Activated CD4-positive, alpha-beta T cell treated with anti-CD3 and anti-CD28 coated beads, Interleukin-2, amount 10 ng/mL, durations not matched to agents 24 days and 14 days (primary cell): ENCODE measurements at regions not wholly inside any gene's neighbourhood (a gene's known extent, or its start where the extent isn't known, plus 50 kb on each side); places are given as distances from the start of the nearest gene placed in this dataset.

Experiments used
- DNase-seq: peaks from one replicate; pipeline ENCODE4 v3.0.0; 2022
- H3K27ac Mint-ChIP-seq: one replicate; pipeline ENCODE4 v1.8.0; 2022; ENCODE audit warnings: mild to moderate bottlenecking, mixed read lengths
- H3K27me3 Mint-ChIP-seq: one replicate; pipeline ENCODE4 v1.8.0; 2022; ENCODE audit warnings: mixed read lengths
- H3K36me3 Mint-ChIP-seq: one replicate; pipeline ENCODE4 v1.8.0; 2022; ENCODE audit warnings: low read depth, mild to moderate bottlenecking, mixed read lengths
- H3K4me1 Mint-ChIP-seq: one replicate; pipeline ENCODE4 v1.8.0; 2021; ENCODE audit warnings: mixed read lengths
- H3K4me3 Mint-ChIP-seq: one replicate; pipeline ENCODE4 v1.8.0; 2022; ENCODE audit warnings: mild to moderate bottlenecking, moderate library complexity, mixed read lengths
- H3K9me3 Mint-ChIP-seq: one replicate; pipeline ENCODE4 v1.8.0; 2021; ENCODE audit warnings: mixed read lengths
- intact Hi-C: fragments of 100-400 bp; cut with micrococcal nuclease; formaldehyde crosslinking; loops from one replicate; pipeline ENCODE4 v1.15.1; 2023

DNA sequence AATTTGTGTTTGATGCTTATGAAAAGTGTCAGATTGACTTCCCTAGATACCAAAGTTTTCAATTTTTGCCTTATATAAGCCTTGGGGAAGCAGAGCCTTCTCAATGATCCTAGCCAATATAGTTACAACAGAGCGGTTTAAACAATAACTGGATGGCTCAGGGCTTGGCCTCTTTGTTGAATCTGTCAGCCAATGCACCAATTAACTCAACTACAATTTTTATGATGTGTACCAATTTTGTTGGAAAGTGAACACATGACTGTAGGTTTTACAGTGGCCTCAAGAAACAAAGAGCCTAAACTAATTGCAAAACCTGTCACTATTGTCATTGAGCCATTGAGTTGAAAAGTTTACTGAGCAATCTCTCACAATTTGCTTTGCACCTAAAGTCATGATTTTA, 71.6 kb upstream of the RGS18 start:
- H3K4me1 Mint-ChIP-seq, result no peaks in the 10 kb centered on the region

DNA sequence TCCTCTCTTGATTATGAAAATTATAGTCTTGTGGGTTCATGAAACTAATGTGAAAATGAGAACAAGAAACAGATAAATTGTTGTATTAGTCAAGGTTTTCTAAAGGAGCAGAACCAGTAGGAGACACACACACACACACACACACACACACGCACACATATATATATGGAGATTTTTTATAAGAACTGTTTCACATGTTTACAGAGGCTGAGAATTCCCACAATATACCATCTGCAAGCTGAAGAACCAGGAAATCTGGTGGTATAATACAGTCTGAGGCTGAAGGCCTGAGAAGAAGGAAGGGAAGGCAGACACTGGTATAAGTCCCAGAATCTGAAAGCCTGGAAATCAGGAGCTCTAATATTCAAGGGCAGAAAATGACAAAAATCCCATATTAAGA, 70.9 kb upstream of the RGS18 start:
- Mint-ChIP-seq H3K9me3 (no peaks in the 10 kb centered on the region), H3K4me1 (no peaks in the 10 kb centered on the region), H3K27me3 (no peaks in the 10 kb centered on the region), H3K4me3 (no peak overlapping the region), H3K36me3 (no peaks in the 10 kb centered on the region), H3K27ac (no peak overlapping the region)
- DNase-seq, result no peak
- intact Hi-C loops, result no loop called here

More for the DNA sequence above, 71.6 kb upstream of the RGS18 start:
- intact Hi-C loops, result no loop called here
- H3K36me3 Mint-ChIP-seq, result no peaks in the 10 kb centered on the region
- no peak overlapping the region for H3K4me3 Mint-ChIP-seq
- H3K9me3 Mint-ChIP-seq, result no peaks in the 10 kb centered on the region
- no peak overlapping the region for H3K27ac Mint-ChIP-seq
- DNase-seq, result no peak
- no peaks in the 10 kb centered on the region for H3K27me3 Mint-ChIP-seq

DNA sequence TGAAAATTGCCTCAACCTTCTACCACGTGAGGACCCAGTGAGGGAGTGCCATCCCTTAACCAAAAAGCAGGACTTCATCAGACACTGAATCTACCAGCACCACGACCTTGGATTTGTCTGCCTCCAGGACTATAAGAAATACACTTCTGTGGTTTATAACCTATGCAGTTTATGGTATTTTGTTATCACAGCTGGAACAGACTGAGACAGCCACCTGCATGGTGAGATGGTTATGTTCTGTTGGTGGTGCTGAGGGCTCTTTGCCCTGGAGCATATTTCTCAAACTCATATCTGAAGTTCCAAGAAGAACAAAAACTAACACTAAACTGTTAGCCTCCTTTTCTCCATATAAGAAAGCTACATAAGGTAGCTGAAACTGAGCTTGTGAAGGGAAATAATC, 69.8 kb upstream of the RGS18 start:
- no peaks in the 10 kb centered on the region for H3K4me1 Mint-ChIP-seq

DNA sequence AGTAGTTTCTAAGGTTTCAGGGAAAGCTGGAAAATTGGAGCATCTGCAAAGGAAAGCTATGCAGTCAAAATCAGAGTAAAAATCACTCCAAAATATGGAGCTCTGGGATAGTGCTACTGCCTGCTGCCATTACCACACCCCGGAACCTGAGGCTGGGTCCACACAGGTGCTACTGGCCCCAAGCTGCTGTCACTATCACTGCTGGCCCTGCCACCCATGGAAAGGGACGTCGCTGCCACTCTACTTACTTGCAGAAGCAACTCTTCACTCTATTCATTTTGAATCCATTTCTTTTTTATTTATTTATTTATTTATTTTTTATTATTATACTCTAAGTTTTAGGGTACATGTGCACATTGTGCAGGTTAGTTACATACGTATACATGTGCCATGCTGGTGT, 60.3 kb upstream of the RGS18 start:
- H3K9me3 Mint-ChIP-seq, result no peaks in the 10 kb centered on the region
- H3K27me3 Mint-ChIP-seq, result no peaks in the 10 kb centered on the region
- intact Hi-C loops, result no loop called here
- no peaks in the 10 kb centered on the region for H3K36me3 Mint-ChIP-seq
- no peaks in the 10 kb centered on the region for H3K4me1 Mint-ChIP-seq
- no peak for DNase-seq
- no peak overlapping the region for H3K4me3 Mint-ChIP-seq
- no peak overlapping the region for H3K27ac Mint-ChIP-seq

More for the DNA sequence above, 69.8 kb upstream of the RGS18 start:
- Mint-ChIP-seq H3K36me3 (no peaks in the 10 kb centered on the region), H3K27ac (no peak overlapping the region), H3K27me3 (no peaks in the 10 kb centered on the region), H3K9me3 (no peaks in the 10 kb centered on the region), H3K4me3 (no peak overlapping the region)
- intact Hi-C loops, result no loop called here
- no peak for DNase-seq

DNA sequence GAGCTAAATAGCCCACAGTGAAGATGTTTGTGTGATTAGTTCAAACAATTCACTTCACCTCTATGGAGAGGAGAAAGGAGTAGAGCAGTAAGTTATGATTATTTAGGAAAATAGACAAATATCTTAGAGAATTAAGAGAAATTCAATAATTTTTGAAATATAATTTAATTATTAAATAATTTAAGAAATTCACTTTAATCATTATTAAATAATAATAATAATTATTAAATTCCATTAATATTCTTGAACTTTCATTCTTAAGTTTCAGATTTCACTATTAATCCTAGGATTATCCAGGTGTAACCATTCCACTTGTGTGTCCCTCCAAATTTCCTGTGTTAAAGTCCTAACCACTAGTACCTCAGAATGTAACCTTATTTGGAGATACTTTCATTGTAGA, 58.9 kb upstream of the RGS18 start:
- intact Hi-C loops, result no loop called here
- DNase-seq, result no peak
- H3K27me3 Mint-ChIP-seq, result no peaks in the 10 kb centered on the region
- no peak overlapping the region for H3K4me3 Mint-ChIP-seq
- no peak overlapping the region for H3K27ac Mint-ChIP-seq
- no peaks in the 10 kb centered on the region for H3K9me3 Mint-ChIP-seq
- H3K36me3 Mint-ChIP-seq, result no peaks in the 10 kb centered on the region
- H3K4me1 Mint-ChIP-seq, result no peaks in the 10 kb centered on the region

DNA sequence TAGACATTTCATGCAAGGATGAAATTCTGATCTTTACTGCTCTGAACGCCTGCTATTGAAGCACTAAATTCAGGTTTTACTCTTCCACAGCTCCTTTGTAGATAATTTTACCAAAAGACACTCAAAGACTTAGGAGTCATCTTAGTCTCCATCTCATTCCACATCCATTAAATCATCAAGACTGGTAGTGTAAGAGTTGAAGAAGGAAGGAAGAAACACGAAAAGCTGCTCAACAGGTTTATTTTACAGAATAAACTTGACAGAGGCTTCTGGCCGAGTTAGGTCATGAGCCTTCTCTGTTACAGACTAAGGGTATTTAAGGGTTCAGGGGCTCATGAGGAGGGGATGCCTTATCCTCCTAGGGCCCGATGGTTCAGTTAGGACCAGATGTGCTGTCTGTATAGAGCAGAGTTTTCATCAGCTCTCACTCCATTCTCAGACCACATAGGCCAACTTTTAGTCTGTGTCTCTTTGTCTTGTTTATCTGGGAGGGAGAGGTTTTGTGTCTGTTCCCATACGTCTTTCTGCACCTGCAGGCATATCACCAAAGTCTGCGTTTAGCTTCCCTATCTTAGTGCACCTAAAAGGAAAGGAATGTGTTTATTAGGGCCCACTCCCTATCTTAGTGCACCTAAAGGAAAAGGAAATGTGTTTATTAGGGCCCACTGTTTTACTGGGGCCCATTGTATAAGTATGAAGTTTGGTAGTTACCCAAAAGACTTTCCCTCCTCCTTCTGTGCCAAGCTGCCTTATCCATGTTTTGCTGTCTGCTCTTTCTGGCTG, 57.4 kb upstream of the RGS18 start:
- no peak for DNase-seq
- H3K4me1 Mint-ChIP-seq, result no peaks in the 10 kb centered on the region
- intact Hi-C loops, result no loop called here
- H3K4me3 Mint-ChIP-seq, result no peak overlapping the region
- H3K27me3 Mint-ChIP-seq, result no peaks in the 10 kb centered on the region
- no peaks in the 10 kb centered on the region for H3K9me3 Mint-ChIP-seq
- no peak overlapping the region for H3K27ac Mint-ChIP-seq
- no peaks in the 10 kb centered on the region for H3K36me3 Mint-ChIP-seq

DNA sequence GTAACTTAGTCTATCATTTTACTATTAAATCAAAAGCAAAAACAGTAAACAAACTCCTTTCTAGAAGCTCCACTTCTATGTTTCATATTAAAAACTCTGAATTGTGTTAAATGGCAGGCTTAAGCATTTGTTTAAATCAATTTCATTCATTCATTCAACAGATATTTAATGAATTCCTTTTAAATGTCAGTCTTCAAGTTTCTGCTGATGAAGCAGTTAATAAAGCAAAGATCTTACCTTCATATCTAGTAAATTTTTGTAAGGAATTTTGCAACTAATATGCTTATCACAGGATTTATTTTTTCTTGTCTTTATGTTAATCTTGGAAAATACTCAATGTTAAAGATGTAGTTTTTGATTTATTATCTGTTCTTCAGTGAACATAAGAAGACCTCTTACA, 54.1 kb upstream of the RGS18 start:
- Mint-ChIP-seq H3K36me3 (no peaks in the 10 kb centered on the region), H3K9me3 (no peaks in the 10 kb centered on the region), H3K4me1 (no peaks in the 10 kb centered on the region), H3K27me3 (no peaks in the 10 kb centered on the region), H3K4me3 (no peak overlapping the region), H3K27ac (no peak overlapping the region)
- intact Hi-C loops, result no loop called here
- DNase-seq, result no peak

DNA sequence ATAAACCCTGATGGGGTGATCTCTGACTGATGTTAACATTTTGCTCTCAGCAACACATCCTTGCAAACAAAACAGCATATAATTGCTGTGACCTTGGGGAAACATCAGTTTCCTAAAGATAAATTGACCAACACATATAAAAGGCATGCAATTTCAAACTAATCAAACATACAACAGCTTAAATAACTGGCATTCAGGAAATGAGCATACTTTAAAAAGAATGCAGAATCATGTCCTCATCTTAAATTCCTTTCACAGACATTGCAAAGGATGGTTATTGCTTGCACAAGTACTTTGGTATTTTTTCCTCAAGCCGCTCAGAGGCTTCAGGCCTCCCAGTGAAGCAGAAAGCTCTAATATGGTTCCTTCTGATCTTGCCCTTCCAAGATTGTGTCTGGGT, 53.4 kb upstream of the RGS18 start:
- Mint-ChIP-seq H3K27ac (no peak overlapping the region), H3K4me3 (no peak overlapping the region), H3K36me3 (no peaks in the 10 kb centered on the region), H3K27me3 (no peaks in the 10 kb centered on the region), H3K4me1 (no peaks in the 10 kb centered on the region), H3K9me3 (no peaks in the 10 kb centered on the region)
- DNase-seq, result no peak
- intact Hi-C loops, result no loop called here

DNA sequence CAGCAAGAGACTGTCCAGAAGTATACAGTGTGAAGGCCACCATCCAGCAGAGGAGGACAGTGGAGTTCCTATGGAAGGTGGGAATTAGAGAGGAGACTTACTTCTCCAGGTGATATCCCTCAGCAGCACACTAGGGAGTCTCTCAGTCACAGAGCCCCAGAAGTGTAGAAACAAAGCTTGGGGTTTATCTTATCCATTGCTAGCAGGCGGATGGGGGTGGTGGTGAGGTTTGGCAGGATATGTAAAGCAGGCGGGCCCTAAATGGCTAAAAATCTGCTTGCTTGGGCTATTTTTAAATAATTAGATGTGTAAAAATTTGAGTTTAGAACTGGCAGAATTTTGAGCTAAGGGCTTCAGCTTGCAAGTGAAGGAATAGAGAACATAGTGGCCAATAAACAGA, 50.1 kb upstream of the RGS18 start:
- no peaks in the 10 kb centered on the region for H3K36me3 Mint-ChIP-seq
- no peaks in the 10 kb centered on the region for H3K9me3 Mint-ChIP-seq
- no peaks in the 10 kb centered on the region for H3K27me3 Mint-ChIP-seq
- H3K27ac Mint-ChIP-seq, result no peak overlapping the region
- DNase-seq, result no peak
- intact Hi-C loops, result no loop called here
- no peaks in the 10 kb centered on the region for H3K4me1 Mint-ChIP-seq
- H3K4me3 Mint-ChIP-seq, result no peak overlapping the region
